HG03025 (cell line): ENCODE measurements at regions not wholly inside any gene's neighbourhood (a gene's known extent, or its start where the extent isn't known, plus 50 kb on each side); places are given as distances from the start of the nearest gene placed in this dataset.
A peak's percentile ranks its signal among the peaks of the same experiment; 100 is the strongest.
"Not testable (repeated sequence)": the region's sequence is repeated elsewhere in the genome, so short reads cannot be mapped to it uniquely, and the experiment has no call there.

Experiments used
- ATAC-seq: cut with Tn5 transposase; IDR thresholded peaks from one replicate; pipeline ENCODE4 v1.9.1; 2021; ENCODE audit warnings: mild to moderate bottlenecking, moderate library complexity; ENCODE audit not compliant: unreplicated experiment, low FRiP score

GRCh38 chr3:174336784-174337183 is 522.4 kb upstream of the NAALADL2 start:
- no peak for ATAC-seq

- ATAC-seq = no peak
These were observed 521.9 kb upstream of the NAALADL2 start for GRCh38 chr3:174337227-174337626.

GRCh38 chr3:174340624-174341587 is 518.2 kb upstream of the NAALADL2 start:
- ATAC-seq = no peak

GRCh38 chr3:174342171-174342570 is 517.0 kb upstream of the NAALADL2 start:
- no peak for ATAC-seq

- no peak for ATAC-seq
These were observed 516.1 kb upstream of the NAALADL2 start for GRCh38 chr3:174342941-174343501.

GRCh38 chr3:174346141-174346540 is 513.0 kb upstream of the NAALADL2 start:
- ATAC-seq = no peak

- no peak for ATAC-seq
These were observed 512.6 kb upstream of the NAALADL2 start for GRCh38 chr3:174346571-174346970.

- ATAC-seq = no peak
These were observed 511.5 kb upstream of the NAALADL2 start for GRCh38 chr3:174347474-174348138.

GRCh38 chr3:174352227-174352626 is 506.9 kb upstream of the NAALADL2 start:
- ATAC-seq = no peak

GRCh38 chr3:174355505-174355904 is 503.6 kb upstream of the NAALADL2 start:
- ATAC-seq = peak; percentile 49

- no peak for ATAC-seq
These were observed 502.5 kb upstream of the NAALADL2 start for GRCh38 chr3:174356596-174356995.

- no peak for ATAC-seq
These were observed 500.9 kb upstream of the NAALADL2 start for GRCh38 chr3:174358252-174358651.

- no peak for ATAC-seq
These were observed 496.6 kb upstream of the NAALADL2 start for GRCh38 chr3:174362556-174362955.

- no peak for ATAC-seq
These were observed 495.9 kb upstream of the NAALADL2 start for GRCh38 chr3:174363256-174363655.

- no peak for ATAC-seq
These were observed 493.3 kb upstream of the NAALADL2 start for GRCh38 chr3:174365796-174366195.

- not testable (repeated sequence) for ATAC-seq
These were observed 492.2 kb upstream of the NAALADL2 start for GRCh38 chr3:174366904-174367303.

GRCh38 chr3:174376346-174376745 is 482.8 kb upstream of the NAALADL2 start:
- ATAC-seq = no peak

GRCh38 chr3:174377096-174377495 is 482.0 kb upstream of the NAALADL2 start:
- ATAC-seq = no peak

- no peak for ATAC-seq
These were observed 481.4 kb upstream of the NAALADL2 start for GRCh38 chr3:174377684-174378083.

GRCh38 chr3:174382878-174383277 is 476.3 kb upstream of the NAALADL2 start:
- ATAC-seq = no peak

- no peak for ATAC-seq
These were observed 471.4 kb upstream of the NAALADL2 start for GRCh38 chr3:174387736-174388135.
